H7 (cell line): ENCODE measurements at regions not wholly inside any gene's neighbourhood (a gene's known extent, or its start where the extent isn't known, plus 50 kb on each side); places are given as distances from the start of the nearest gene placed in this dataset.
"Not testable (repeated sequence)": the region's sequence is repeated elsewhere in the genome, so short reads cannot be mapped to it uniquely, and the experiment has no call there.

Experiments
- DNase-seq: peaks from one replicate; pipeline ENCODE4 v3.0.0; 2012
- H3K27me3 ChIP-seq: 2 replicates; pipeline ENCODE4 v1.6.0; 2011; ENCODE audit warnings: mild to moderate bottlenecking, low read length; ENCODE audit not compliant: control insufficient read depth, insufficient read depth
- H3K36me3 ChIP-seq: replicated peaks from 2 replicates; pipeline ENCODE4 v1.5.1; 2011; ENCODE audit warnings: low read length; ENCODE audit not compliant: control insufficient read depth, insufficient read depth
- H3K4me3 ChIP-seq: 2 replicates; pipeline ENCODE4 v1.5.1; 2011; ENCODE audit warnings: low read depth, mild to moderate bottlenecking, control low read depth, low read length, moderate library complexity; ENCODE audit not compliant: insufficient read depth

GRCh38 chr14:22200977-22201605 is 387.9 kb downstream of the DAD1 start:
- no peaks in the 10 kb centered on the region for H3K36me3 ChIP-seq
- DNase-seq, result peak; percentile 12

GRCh38 chr14:22200131-22200530 is 388.9 kb downstream of the DAD1 start:
- DNase-seq, H3K27me3 ChIP-seq: not testable (repeated sequence)

More at GRCh38 chr14:22200977-22201605, 387.9 kb downstream of the DAD1 start:
- Histone ChIP-seq H3K27me3 (no peaks in the 10 kb centered on the region), H3K4me3 (no peak overlapping the region)

GRCh38 chr14:22194664-22195063 is 394.4 kb downstream of the DAD1 start:
- no peaks in the 10 kb centered on the region for H3K36me3 ChIP-seq
- no peak overlapping the region for H3K4me3 ChIP-seq
- DNase-seq, result no peak
- no peaks in the 10 kb centered on the region for H3K27me3 ChIP-seq

More at GRCh38 chr14:22200131-22200530, 388.9 kb downstream of the DAD1 start:
- not testable (repeated sequence) for H3K4me3 ChIP-seq, H3K36me3 ChIP-seq

DNA sequence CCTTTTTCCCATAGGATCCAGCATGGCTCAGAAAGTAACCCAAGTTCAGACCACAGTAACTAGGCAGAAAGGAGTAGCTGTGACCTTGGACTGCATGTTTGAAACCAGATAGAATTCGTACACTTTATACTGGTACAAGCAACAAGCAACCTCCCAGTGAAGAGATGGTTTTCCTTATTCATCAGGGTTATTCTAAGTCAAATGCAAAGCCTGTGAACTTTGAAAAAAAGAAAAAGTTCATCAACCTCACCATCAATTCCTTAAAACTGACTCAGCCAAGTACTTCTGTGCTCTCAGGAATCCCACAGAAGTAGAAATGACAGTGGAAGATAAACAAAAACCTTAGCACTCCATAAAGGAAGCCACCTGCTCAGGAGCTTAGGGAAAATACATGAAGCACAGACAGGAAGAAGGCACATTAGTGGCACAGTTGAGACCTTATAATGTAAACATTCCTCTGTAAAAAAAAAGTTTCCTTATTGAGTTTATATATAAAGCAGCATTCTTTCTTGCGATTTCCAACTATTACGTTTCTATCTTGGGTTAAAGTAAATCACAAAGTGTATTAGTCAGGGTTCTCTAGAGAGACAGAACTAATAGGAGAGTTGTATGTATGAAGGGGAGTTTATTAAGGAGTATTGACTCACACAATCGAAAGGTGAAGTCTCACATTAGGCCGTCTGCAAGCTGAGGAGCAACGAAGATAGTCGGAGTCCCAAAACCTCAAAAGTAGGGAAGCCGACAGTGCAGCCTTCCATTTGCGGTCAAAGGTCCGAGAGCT is 398.4 kb downstream of the DAD1 start:
- no peak for DNase-seq
- H3K27me3 ChIP-seq, result no peaks in the 10 kb centered on the region
- H3K36me3 ChIP-seq, result no peaks in the 10 kb centered on the region
- no peak overlapping the region for H3K4me3 ChIP-seq

DNA sequence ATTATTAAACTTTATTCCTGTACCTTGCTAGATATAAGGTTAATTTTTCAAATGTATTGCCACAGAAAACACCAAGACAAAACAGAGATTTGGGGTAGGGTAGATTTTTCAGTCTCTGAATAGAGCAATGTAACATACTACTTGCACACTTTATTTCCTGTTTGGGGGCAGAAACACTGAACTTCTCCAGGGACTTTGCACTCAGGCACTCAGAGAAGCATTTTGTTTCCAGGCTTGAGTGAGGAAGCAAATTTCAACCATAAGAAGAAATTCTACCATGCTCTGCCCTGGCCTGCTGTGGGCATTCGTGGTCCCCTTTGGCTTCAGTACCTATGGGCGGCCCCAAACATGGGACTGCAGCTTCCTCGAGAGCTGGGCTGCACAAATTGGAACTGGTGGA is 399.1 kb downstream of the DAD1 start:
- no peaks in the 10 kb centered on the region for H3K36me3 ChIP-seq
- no peak for DNase-seq

DNA sequence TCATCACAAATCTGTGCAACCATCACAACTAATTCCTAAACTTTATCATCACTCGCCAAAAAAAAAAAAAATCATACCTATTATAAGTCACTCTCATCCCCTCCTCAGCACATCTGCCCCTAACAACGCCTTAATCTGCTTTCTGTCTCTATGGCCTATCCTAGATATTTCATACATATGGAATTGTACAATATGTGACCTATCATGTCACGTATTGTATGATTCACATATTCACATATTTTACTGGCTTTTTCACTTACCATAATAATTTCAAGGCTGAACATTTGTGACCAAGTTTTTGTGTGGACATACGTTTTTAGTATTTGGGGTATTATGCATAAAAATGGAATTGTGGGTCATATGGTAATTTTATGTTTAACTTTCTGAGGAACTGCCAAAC is 400.7 kb downstream of the DAD1 start:
- no peak for DNase-seq
- no peak overlapping the region for H3K4me3 ChIP-seq
- no peaks in the 10 kb centered on the region for H3K27me3 ChIP-seq
- no peaks in the 10 kb centered on the region for H3K36me3 ChIP-seq

More for the DNA sequence above, 399.1 kb downstream of the DAD1 start:
- Histone ChIP-seq H3K27me3 (no peaks in the 10 kb centered on the region), H3K4me3 (no peak overlapping the region)

- no peaks in the 10 kb centered on the region for H3K36me3 ChIP-seq
- no peak overlapping the region for H3K4me3 ChIP-seq
- no peak for DNase-seq
- H3K27me3 ChIP-seq, result no peaks in the 10 kb centered on the region
Observed at GRCh38 chr14:22185789-22186188, 403.2 kb downstream of the DAD1 start.

GRCh38 chr14:22185191-22185590 is 403.8 kb downstream of the DAD1 start:
- Histone ChIP-seq H3K4me3 (no peak overlapping the region), H3K36me3 (no peaks in the 10 kb centered on the region), H3K27me3 (no peaks in the 10 kb centered on the region)
- no peak for DNase-seq

DNA sequence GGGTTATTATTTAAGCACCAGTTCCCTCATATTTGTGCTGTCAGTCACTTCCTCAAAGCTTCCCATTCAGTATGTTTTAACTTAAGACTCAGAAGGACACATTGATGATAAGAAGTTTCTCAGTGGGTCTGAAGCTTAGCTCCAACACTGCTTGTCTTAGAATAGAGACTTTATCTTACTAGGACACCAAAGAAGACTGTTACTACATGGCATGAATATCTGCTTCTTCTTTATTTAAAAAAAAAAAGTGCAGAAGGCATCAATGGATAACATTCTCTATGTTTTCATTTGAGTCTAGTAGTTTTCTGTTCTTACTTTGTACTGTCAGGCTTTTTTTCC is 404.2 kb downstream of the DAD1 start:
- DNase-seq, result no peak
- Histone ChIP-seq H3K27me3 (no peaks in the 10 kb centered on the region), H3K4me3 (no peak overlapping the region), H3K36me3 (no peaks in the 10 kb centered on the region)

DNA sequence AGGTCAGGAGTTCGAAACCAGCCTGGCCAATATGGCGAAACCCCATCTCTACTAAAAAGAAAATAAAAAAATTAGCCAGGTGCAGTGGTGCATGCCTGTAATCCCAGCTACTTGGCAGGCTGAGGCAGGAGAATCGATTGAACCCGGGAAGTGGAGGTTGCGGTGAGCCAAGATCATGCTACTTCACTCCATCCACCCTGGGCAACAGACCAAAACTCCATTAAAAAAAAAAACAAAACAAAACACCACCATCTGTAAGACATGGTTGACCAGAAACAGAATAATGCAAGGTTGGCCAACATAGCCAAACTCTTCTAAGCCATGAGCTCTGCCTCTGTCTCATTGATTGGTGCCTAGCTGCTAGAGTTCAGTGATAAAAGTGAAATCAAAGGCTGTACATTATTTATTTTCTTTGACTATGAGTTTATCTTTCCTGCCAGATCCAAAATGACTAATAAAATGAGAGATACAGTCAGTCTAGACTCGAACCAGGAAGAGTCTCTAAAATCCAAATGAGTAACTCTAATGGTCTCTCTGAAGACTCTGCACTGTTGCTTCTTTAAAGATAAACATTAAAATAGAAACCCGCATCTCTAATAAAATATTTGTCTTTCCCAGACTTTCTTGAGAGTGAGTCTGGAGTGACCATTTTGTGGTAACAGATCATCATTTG is 404.7 kb downstream of the DAD1 start:
- Histone ChIP-seq H3K27me3 (no peaks in the 10 kb centered on the region), H3K36me3 (no peaks in the 10 kb centered on the region), H3K4me3 (no peak overlapping the region)
- DNase-seq, result no peak

- H3K27me3 ChIP-seq, result no peaks in the 10 kb centered on the region
Observed at GRCh38 chr14:22180045-22180444, 409.0 kb downstream of the DAD1 start.

DNA sequence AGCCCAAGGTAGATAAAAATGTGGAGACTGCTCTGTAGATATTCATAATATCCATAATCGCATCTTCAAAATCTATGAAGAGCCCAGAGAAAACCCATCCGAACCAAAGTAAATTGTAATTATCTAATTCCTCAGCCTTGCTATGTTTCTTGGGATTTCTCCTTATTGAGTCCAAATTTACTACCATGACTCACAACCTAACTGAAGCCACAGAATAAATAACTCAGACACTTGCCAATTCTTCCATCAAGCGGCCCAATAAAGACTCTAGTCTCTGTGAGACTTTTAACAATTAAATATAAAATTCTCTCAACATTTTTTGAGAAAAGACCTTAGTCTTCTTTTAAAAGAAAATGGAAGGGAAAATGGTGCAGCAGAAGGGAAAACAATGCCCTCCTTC is 409.8 kb downstream of the DAD1 start:
- no peaks in the 10 kb centered on the region for H3K27me3 ChIP-seq
- no peak for DNase-seq
- H3K4me3 ChIP-seq, result no peak overlapping the region
- no peaks in the 10 kb centered on the region for H3K36me3 ChIP-seq

More at GRCh38 chr14:22180045-22180444, 409.0 kb downstream of the DAD1 start:
- Histone ChIP-seq H3K4me3 (no peak overlapping the region), H3K36me3 (no peaks in the 10 kb centered on the region)
- DNase-seq, result peak; percentile 12

DNA sequence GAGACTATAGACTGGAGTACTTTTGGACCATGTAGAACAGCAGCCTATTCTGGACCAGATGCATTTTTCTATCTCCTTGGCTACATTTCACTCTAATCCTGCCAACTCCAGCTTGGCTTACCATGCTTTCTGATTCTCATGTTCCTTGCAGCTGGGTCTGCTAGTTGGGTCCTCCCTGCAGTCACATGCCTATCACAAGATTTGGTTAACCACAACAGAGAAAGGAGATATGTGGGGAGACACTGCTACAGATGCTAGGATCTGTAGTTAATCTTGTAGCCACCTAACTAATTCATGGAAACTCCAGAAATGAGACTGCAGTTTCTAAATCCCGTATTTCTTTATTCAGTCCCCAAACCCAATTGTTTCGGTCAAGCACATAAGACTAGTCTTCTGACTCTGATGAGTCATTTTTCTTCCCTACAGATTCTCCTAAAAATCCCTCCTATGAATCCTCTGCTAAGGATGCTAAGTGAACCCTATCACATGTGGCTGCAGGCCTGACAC is 410.6 kb downstream of the DAD1 start:
- DNase-seq, result no peak

DNA sequence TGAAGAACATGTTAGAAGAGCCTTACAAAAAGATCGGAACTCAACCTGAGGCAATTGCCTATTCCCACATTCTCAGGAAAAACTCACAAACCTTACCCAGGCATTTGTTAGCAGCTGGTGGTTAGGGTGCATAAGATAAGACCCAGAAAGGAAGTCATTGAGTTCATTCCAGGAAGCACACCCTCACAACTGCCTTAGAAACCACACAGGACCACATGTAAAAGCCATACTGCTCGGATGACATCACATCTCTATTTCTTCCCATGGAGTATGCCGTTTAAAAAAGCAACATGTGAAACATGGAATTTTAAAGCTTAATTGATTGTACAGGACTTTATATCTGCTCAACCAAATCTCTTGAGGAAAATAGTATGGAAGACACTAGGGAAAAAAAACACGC is 411.2 kb downstream of the DAD1 start:
- DNase-seq, result no peak
- no peaks in the 10 kb centered on the region for H3K27me3 ChIP-seq
- no peaks in the 10 kb centered on the region for H3K36me3 ChIP-seq
- H3K4me3 ChIP-seq, result no peak overlapping the region

More for the DNA sequence above, 410.6 kb downstream of the DAD1 start:
- no peaks in the 10 kb centered on the region for H3K27me3 ChIP-seq
- H3K4me3 ChIP-seq, result no peak overlapping the region
- H3K36me3 ChIP-seq, result no peaks in the 10 kb centered on the region

GRCh38 chr14:22176957-22177356 is 412.1 kb downstream of the DAD1 start:
- no peak for DNase-seq
- no peaks in the 10 kb centered on the region for H3K36me3 ChIP-seq
- H3K4me3 ChIP-seq, result no peak overlapping the region
- H3K27me3 ChIP-seq, result no peaks in the 10 kb centered on the region
